ENCODE measurements at regions not wholly inside any gene's neighbourhood (a gene's known extent, or its start where the extent isn't known, plus 50 kb on each side); places are given as distances from the start of the nearest gene placed in this dataset.

DNA sequence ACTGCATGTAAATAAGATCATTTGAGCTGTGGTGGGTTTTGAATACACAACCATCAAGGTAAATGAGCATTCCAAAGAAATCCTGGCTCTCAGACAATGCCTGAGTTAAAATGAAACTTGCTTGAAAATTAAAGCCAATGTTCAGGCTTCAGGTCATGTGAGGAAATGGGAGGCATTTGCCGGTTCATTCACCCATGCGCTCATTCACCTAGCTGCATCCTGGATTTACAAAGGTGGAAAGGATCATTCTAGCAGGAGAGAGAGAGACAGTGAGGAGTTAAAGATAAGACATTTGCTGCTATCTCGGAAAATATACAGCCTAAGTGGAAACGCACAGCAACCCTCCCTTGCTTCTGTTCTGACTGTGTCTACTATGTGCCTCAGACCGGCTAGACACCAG lies 143.8 kb upstream of the KLF4 start:
- peaks cover 1% of the 10 kb centered on the region for H3K4me1 ChIP-seq (ENCODE audit: insufficient read depth, poor library complexity, severe bottlenecking)
- no peaks in the 10 kb centered on the region for H3K36me3 ChIP-seq (ENCODE audit: low read depth)
- no peak overlapping the region for H3K4me3 ChIP-seq (ENCODE audit: severe bottlenecking)
- DNase-seq (ENCODE audit: low spot score), result no peak
- TF ChIP-seq, protein P1, sequence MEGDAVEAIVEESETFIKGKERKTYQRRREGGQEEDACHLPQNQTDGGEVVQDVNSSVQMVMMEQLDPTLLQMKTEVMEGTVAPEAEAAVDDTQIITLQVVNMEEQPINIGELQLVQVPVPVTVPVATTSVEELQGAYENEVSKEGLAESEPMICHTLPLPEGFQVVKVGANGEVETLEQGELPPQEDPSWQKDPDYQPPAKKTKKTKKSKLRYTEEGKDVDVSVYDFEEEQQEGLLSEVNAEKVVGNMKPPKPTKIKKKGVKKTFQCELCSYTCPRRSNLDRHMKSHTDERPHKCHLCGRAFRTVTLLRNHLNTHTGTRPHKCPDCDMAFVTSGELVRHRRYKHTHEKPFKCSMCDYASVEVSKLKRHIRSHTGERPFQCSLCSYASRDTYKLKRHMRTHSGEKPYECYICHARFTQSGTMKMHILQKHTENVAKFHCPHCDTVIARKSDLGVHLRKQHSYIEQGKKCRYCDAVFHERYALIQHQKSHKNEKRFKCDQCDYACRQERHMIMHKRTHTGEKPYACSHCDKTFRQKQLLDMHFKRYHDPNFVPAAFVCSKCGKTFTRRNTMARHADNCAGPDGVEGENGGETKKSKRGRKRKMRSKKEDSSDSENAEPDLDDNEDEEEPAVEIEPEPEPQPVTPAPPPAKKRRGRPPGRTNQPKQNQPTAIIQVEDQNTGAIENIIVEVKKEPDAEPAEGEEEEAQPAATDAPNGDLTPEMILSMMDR (IDR thresholded peaks at IDR 0.05; ENCODE audit: poor library complexity, severe bottlenecking), result no peak
- H3K27ac ChIP-seq (ENCODE audit: poor library complexity, severe bottlenecking), result no peak overlapping the region
- no peak for ATAC-seq (ENCODE audit: low read depth)
- H3K9me3 ChIP-seq (ENCODE audit: severe bottlenecking), result no peaks in the 10 kb centered on the region
- H3K27me3 ChIP-seq (ENCODE audit: insufficient read depth, poor library complexity, severe bottlenecking), result no peaks in the 10 kb centered on the region

- TF ChIP-seq, protein P1 (IDR thresholded peaks at IDR 0.05; ENCODE audit: poor library complexity, severe bottlenecking), result no peak
- H3K36me3 ChIP-seq (ENCODE audit: low read depth), result no peaks in the 10 kb centered on the region
Measured at GRCh38 chr9:107632661-107633060, 143.1 kb upstream of the KLF4 start.

DNA sequence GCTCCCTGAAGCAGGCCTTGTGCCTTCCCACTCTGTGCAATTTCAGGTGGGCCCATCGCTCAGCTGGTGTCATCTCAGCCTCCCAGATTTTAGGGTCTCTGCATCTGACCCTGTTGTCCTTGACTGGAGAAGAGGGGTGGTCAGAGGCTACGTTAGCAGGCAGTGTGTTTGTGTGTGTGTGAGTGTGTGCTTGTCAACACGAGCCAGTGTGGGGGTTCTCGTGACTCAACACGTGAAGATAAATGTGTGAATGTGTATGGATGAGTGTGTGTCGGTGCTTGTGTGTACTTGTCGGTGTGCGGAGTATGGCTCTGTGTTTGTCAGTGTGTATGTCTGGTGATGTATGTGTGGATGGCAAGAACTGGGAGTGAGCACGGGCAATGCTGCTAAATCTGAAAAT lies 142.6 kb upstream of the KLF4 start:
- ATAC-seq (ENCODE audit: low read depth) (no peak), DNase-seq (ENCODE audit: low spot score) (no peak)
- TF ChIP-seq, protein P1 (IDR thresholded peaks at IDR 0.05; ENCODE audit: poor library complexity, severe bottlenecking), result no peak
- Histone ChIP-seq H3K4me1 (ENCODE audit: insufficient read depth, poor library complexity, severe bottlenecking) (no peaks in the 10 kb centered on the region), H3K4me3 (ENCODE audit: severe bottlenecking) (no peak overlapping the region), H3K27ac (ENCODE audit: poor library complexity, severe bottlenecking) (no peak overlapping the region), H3K27me3 (ENCODE audit: insufficient read depth, poor library complexity, severe bottlenecking) (no peaks in the 10 kb centered on the region), H3K9me3 (ENCODE audit: severe bottlenecking) (no peaks in the 10 kb centered on the region), H3K36me3 (ENCODE audit: low read depth) (no peaks in the 10 kb centered on the region)

More at GRCh38 chr9:107632661-107633060, 143.1 kb upstream of the KLF4 start:
- ATAC-seq (ENCODE audit: low read depth) (no peak), DNase-seq (ENCODE audit: low spot score) (no peak)
- H3K9me3 ChIP-seq (ENCODE audit: severe bottlenecking), result no peaks in the 10 kb centered on the region
- H3K4me3 ChIP-seq (ENCODE audit: severe bottlenecking), result no peak overlapping the region
- H3K27me3 ChIP-seq (ENCODE audit: insufficient read depth, poor library complexity, severe bottlenecking), result no peaks in the 10 kb centered on the region
- no peak overlapping the region for H3K27ac ChIP-seq (ENCODE audit: poor library complexity, severe bottlenecking)
- H3K4me1 ChIP-seq (ENCODE audit: insufficient read depth, poor library complexity, severe bottlenecking), result no peaks in the 10 kb centered on the region

DNA sequence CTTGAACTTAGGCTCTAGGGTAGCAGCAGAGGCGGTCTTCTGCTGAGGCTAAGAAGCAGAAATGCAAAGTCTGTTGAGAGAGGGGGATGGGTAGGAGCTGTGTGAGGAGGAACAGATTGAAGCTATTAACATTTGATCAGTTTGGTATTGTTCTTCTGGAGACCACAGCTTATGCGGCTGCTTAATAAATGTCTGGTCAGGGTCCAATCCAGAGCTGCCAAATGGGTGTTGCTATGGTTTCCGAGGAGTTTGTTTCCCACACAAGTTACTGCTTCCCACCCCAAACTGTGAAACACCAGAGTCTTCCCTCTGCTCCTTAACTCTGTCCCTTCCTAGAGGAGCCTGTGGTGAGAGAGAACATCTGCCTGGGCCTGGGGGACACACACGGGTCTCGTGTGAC lies 142.2 kb upstream of the KLF4 start:
- no peak for ATAC-seq (ENCODE audit: low read depth)
- TF ChIP-seq, protein P1 (IDR thresholded peaks at IDR 0.05; ENCODE audit: poor library complexity, severe bottlenecking), result no peak

GRCh38 chr9:107630156-107630555 lies 140.6 kb upstream of the KLF4 start:
- H3K27me3 ChIP-seq (ENCODE audit: insufficient read depth, poor library complexity, severe bottlenecking), result no peaks in the 10 kb centered on the region
- TF ChIP-seq, protein P1 (IDR thresholded peaks at IDR 0.05; ENCODE audit: poor library complexity, severe bottlenecking), result no peak

More for the DNA sequence above, 142.2 kb upstream of the KLF4 start:
- H3K27me3 ChIP-seq (ENCODE audit: insufficient read depth, poor library complexity, severe bottlenecking), result no peaks in the 10 kb centered on the region
- no peaks in the 10 kb centered on the region for H3K36me3 ChIP-seq (ENCODE audit: low read depth)
- no peak overlapping the region for H3K4me3 ChIP-seq (ENCODE audit: severe bottlenecking)
- DNase-seq (ENCODE audit: low spot score), result no peak
- no peak overlapping the region for H3K27ac ChIP-seq (ENCODE audit: poor library complexity, severe bottlenecking)
- H3K4me1 ChIP-seq (ENCODE audit: insufficient read depth, poor library complexity, severe bottlenecking), result no peaks in the 10 kb centered on the region
- H3K9me3 ChIP-seq (ENCODE audit: severe bottlenecking), result no peaks in the 10 kb centered on the region

More at GRCh38 chr9:107630156-107630555, 140.6 kb upstream of the KLF4 start:
- Histone ChIP-seq H3K36me3 (ENCODE audit: low read depth) (no peaks in the 10 kb centered on the region), H3K27ac (ENCODE audit: poor library complexity, severe bottlenecking) (no peak overlapping the region), H3K4me1 (ENCODE audit: insufficient read depth, poor library complexity, severe bottlenecking) (no peaks in the 10 kb centered on the region), H3K4me3 (ENCODE audit: severe bottlenecking) (no peak overlapping the region), H3K9me3 (ENCODE audit: severe bottlenecking) (no peaks in the 10 kb centered on the region)
- ATAC-seq (ENCODE audit: low read depth), result no peak
- DNase-seq (ENCODE audit: low spot score), result no peak

Data from RWPE2 (cell line).